Fibroblast of villous mesenchyme (primary cell): ENCODE measurements at regions not wholly inside any gene's neighbourhood (a gene's known extent, or its start where the extent isn't known, plus 50 kb on each side); places are given as distances from the start of the nearest gene placed in this dataset.
A peak's percentile ranks its signal among the peaks of the same experiment; 100 is the strongest.

Source experiments
- DNase-seq: peaks from one replicate; pipeline ENCODE4 v3.0.0-alpha.2; 2010; ENCODE audit warnings: low read depth
- H3K4me3 ChIP-seq: 2 replicates; pipeline ENCODE4 v1.5.1; 2011; ENCODE audit warnings: low read depth, mild to moderate bottlenecking, low read length
- TF ChIP-seq, protein P1 (sequence below): IDR thresholded peaks from 2 replicates; pipeline ENCODE4 v1.5.1; 2012; ENCODE audit warnings: low read depth, mild to moderate bottlenecking, low read length; ENCODE audit not compliant: insufficient read depth

DNA sequence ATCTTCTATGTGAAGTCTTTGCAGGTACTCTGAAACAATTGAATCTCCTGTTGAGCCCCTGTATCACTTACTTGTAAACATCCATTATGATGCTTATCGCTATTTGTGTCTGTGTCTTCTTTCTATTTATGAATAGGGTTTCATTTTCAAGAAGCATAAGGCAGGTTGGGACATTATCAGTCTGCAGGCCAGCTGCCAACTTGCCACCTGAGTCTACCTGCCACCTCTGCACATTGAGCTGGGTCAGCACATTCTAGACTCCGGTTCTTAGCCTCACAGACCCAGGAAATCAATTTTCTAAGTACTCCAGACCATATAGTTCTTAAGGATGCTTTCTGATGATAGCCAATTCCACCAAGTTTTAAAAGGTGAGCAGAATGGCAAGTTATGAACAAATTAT, 105.7 kb upstream of the MCTP2 start:
- no peak for DNase-seq
- TF ChIP-seq, protein P1, sequence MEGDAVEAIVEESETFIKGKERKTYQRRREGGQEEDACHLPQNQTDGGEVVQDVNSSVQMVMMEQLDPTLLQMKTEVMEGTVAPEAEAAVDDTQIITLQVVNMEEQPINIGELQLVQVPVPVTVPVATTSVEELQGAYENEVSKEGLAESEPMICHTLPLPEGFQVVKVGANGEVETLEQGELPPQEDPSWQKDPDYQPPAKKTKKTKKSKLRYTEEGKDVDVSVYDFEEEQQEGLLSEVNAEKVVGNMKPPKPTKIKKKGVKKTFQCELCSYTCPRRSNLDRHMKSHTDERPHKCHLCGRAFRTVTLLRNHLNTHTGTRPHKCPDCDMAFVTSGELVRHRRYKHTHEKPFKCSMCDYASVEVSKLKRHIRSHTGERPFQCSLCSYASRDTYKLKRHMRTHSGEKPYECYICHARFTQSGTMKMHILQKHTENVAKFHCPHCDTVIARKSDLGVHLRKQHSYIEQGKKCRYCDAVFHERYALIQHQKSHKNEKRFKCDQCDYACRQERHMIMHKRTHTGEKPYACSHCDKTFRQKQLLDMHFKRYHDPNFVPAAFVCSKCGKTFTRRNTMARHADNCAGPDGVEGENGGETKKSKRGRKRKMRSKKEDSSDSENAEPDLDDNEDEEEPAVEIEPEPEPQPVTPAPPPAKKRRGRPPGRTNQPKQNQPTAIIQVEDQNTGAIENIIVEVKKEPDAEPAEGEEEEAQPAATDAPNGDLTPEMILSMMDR = no peak
- H3K4me3 ChIP-seq = no peak overlapping the region

DNA sequence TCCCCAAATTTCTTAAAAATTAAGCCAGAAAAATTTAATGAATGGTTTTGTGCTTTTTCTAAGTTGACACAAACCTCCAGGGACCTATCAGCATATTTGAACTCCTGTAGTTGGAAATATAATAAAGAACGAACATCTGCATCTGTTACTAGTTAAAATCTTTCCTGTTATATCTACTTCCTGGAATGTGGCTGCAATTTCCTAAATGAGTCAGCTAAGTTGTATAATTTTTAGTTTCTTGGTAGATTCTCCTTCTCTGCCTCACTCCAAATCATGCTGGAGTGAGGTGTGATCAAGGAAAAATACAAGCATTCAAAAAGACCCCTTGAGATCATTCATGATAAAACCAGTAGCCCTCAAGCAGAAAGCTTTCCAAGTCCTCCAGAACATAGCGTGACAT, 106.2 kb upstream of the MCTP2 start:
- TF ChIP-seq, protein P1 = no peak
- no peak overlapping the region for H3K4me3 ChIP-seq
- peak; percentile 17 for DNase-seq

DNA sequence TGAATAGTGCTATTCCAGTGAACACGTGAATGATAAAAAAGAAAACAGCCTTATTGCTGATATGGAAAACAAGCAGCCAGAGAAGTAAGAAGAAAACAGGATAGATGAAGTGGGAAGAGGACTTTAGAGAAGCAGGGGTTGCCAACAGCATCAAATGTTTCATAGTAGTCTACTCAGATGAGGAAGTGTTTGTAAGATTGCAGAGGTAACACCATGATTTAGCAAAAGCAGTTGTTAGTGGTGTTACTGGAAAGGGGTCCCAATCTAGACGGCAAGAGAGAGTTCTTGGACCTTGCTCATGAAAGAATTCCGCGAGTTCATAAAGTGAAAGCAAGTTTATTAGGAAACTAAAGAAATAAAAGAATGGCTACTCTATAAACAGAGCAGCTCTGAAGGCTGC, 108.8 kb upstream of the MCTP2 start:
- no peak overlapping the region for H3K4me3 ChIP-seq
- no peak for DNase-seq
- TF ChIP-seq, protein P1 = no peak

DNA sequence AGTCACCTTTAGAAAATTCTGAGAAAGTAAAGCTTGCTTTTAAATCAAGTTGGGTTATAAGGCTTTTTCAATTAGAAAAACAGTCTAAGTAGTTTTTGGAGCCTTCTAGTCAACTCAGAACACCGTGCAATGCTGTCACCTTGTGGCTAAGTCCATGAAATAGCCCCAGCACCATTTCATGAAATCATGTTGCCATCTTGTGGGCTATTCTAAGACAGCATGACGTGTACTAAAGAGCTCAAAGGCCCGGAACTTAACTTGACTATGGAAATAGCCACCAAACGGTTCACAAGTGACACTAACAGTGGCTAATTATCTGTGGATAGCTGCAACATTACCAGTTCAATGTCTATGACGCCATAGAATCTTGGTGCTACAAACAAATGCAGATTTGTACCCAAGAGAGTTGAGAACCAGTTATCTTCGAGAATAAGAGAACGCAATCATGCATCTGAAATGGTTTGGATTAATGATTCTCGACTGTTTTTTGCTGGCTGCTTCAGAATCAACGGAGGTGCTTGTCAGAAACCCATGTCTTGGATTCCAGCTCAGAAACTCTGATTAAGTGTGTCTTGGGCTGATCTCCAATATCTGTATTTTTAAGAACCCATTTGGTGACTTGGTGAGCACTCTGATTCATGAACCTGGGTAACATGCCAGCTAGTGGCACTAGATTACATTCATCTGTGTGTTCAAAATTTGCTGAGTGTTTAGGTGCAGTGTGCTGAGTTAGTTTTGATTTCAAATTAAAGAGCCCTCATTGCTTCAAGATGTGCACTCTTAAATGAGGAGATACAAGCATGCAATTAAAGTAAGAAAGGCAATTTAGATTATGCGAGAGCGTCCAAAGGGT, 111.2 kb upstream of the MCTP2 start:
- H3K4me3 ChIP-seq = no peak overlapping the region
- TF ChIP-seq, protein P1 = peak; percentile 100

DNA sequence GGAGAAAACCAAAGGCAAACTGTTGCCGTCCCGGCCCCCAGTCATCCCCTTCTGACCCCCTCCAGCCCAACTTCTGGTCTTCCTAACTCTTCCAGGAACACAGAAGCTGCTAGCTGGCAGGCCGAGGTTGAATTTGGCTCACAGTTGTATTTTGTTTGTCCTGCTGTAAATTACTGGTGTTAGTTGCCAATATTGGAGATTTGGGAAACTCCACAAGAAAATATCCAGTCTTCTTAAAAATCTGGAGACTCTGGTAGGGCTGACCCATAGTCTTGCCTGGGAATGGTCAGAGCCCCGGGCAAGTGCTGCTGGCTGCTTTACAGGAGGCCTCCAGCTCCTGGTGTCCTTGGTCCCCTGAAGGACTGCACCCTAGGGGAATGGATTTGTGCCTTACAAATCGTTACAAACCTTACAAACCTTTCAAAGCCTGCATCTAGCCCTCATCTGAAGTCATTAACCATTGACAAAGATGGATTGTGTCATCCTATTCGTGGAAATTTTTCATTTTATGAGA, 112.0 kb upstream of the MCTP2 start:
- DNase-seq = no peak
- TF ChIP-seq, protein P1 = no peak
- no peak overlapping the region for H3K4me3 ChIP-seq

More for the DNA sequence above, 111.2 kb upstream of the MCTP2 start:
- DNase-seq = peak; percentile 92

DNA sequence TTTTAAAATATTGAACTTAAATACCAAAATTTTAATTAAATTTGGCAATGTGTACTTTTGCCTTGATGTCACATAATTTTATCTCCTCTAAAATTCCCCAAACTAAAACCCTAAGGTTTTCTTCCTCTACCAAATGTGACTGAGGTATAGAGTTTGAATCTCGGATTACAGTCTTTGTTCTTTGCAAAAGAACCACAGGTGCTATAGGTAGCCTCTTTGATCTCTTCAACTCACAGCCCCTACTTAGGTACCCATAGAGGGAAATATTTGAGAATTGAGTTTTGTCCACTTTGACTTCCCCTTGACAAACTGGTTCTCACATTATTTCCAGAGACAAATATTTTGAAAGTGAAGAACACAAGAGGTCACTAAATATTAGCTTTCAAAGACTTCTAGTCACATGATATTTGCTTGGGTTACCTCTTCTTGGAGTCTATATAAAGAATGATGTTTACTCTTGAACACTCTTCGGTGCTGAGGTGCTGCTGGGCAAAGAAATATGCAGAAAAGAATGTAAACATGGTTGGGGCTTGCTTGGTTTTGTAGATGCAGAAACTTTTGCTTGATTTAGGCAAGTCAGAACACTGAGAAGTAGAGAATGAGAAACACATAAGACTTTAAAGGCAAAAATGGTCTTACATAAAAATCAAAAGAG, 120.8 kb upstream of the MCTP2 start:
- TF ChIP-seq, protein P1 = no peak
- no peak for DNase-seq
- no peak overlapping the region for H3K4me3 ChIP-seq
